Brain microvascular endothelial cell (primary cell): ENCODE measurements at regions not wholly inside any gene's neighbourhood (a gene's known extent, or its start where the extent isn't known, plus 50 kb on each side); places are given as distances from the start of the nearest gene placed in this dataset.

ENCODE experiments used
- DNase-seq: peaks from one replicate; pipeline ENCODE4 v3.0.0-alpha.2; 2020
- H3K27ac ChIP-seq: fragments of 250-450 bp; sonication (Bioruptor Pico); 2 replicates; pipeline ENCODE4 v1.5.1; 2020; ENCODE audit warnings: mild to moderate bottlenecking, moderate library complexity
- H3K27me3 ChIP-seq: fragments of 250-450 bp; sonication (Bioruptor Pico); replicated peaks from 2 replicates; pipeline ENCODE4 v1.5.1; 2020; ENCODE audit warnings: mild to moderate bottlenecking
- H3K36me3 ChIP-seq: fragments of 250-450 bp; sonication (Bioruptor Pico); replicated peaks from 2 replicates; pipeline ENCODE4 v1.5.1; 2020; ENCODE audit warnings: mild to moderate bottlenecking
- H3K4me3 ChIP-seq: 2 replicates; pipeline ENCODE4 v1.5.1; 2011; ENCODE audit warnings: low read depth, mild to moderate bottlenecking, control low read depth, low read length, moderate library complexity
- CTCF ChIP-seq: IDR thresholded peaks from 2 replicates; pipeline ENCODE4 v1.5.1; 2011; ENCODE audit warnings: low read depth, mild to moderate bottlenecking, moderate library complexity, low read length, control low read depth, inconsistent platforms; ENCODE audit errors: missing control alignments
- in situ Hi-C: cut with HindIII; loops from 2 replicates; pipeline ENCODE4 v1.10.0; 2017; ENCODE audit warnings: low sequenced_read_pairs, low pct_ligation_motif_present

GRCh38 chr11:134742224-134742612 is 330.2 kb upstream of the B3GAT1 start:
- in situ Hi-C loops = no loop called here
- peak; percentile 87 for DNase-seq
- no peak overlapping the region for H3K4me3 ChIP-seq
- peak overlapping the region; percentile 78 for H3K27ac ChIP-seq
- TF ChIP-seq CTCF = no peak
- no peaks in the 10 kb centered on the region for H3K36me3 ChIP-seq
- no peaks in the 10 kb centered on the region for H3K27me3 ChIP-seq

GRCh38 chr11:134741453-134742223 is 329.6 kb upstream of the B3GAT1 start:
- in situ Hi-C loops = no loop called here
- Histone ChIP-seq H3K27me3 (no peaks in the 10 kb centered on the region), H3K27ac (peak overlapping the region; percentile 78), H3K4me3 (no peak overlapping the region), H3K36me3 (no peaks in the 10 kb centered on the region)
- DNase-seq = peak; percentile 84
- TF ChIP-seq CTCF = no peak

- no peak for DNase-seq
- Histone ChIP-seq H3K4me3 (no peak overlapping the region), H3K27ac (no peak overlapping the region), H3K27me3 (no peaks in the 10 kb centered on the region), H3K36me3 (no peaks in the 10 kb centered on the region)
- in situ Hi-C loops = no loop called here
- no peak for TF ChIP-seq CTCF
Measured at GRCh38 chr11:134740590-134741261, 328.7 kb upstream of the B3GAT1 start.

- no peak for DNase-seq
- Histone ChIP-seq H3K27me3 (no peaks in the 10 kb centered on the region), H3K4me3 (no peak overlapping the region), H3K27ac (no peak overlapping the region), H3K36me3 (no peaks in the 10 kb centered on the region)
- no peak for TF ChIP-seq CTCF
- in situ Hi-C loops = no loop called here
Measured at GRCh38 chr11:134739136-134739535, 327.1 kb upstream of the B3GAT1 start.

GRCh38 chr11:134738581-134738980 is 326.5 kb upstream of the B3GAT1 start:
- in situ Hi-C loops = no loop called here
- no peaks in the 10 kb centered on the region for H3K27me3 ChIP-seq
- no peak overlapping the region for H3K4me3 ChIP-seq
- TF ChIP-seq CTCF = no peak
- no peak for DNase-seq
- H3K36me3 ChIP-seq = no peaks in the 10 kb centered on the region
- no peak overlapping the region for H3K27ac ChIP-seq
